PC-3 (cell line): ENCODE measurements at regions not wholly inside any gene's neighbourhood (a gene's known extent, or its start where the extent isn't known, plus 50 kb on each side); places are given as distances from the start of the nearest gene placed in this dataset.

Source experiments
- ATAC-seq: fragments of 200-7000 bp; cut with Tn5 transposase; 2 replicates; pipeline ENCODE4 v1.9.1; 2020; ENCODE audit warnings: mild to moderate bottlenecking, moderate library complexity
- BruUV-seq: library from RNA; stranded (reverse); fragments of 400-500 nt; replicated peaks from 2 replicates; lab custom pipeline; 2021; lab: Mats Ljungman, UMichigan
- CTCF ChIA-PET: fragments of 300-600 bp; sonication (Branson Sonifier 250); formaldehyde crosslinking; loops from one replicate; lab custom pipeline; 2022; ENCODE audit warnings: antibody characterized with exemption; lab: Charles Lee
- POLR2A ChIA-PET: fragments of 300-600 bp; sonication (Branson Sonifier 250); formaldehyde crosslinking; loops from one replicate; lab custom pipeline; 2022; ENCODE audit warnings: antibody characterized with exemption; ENCODE audit not compliant: unreplicated experiment; lab: Charles Lee
- DNase-seq: peaks from one replicate; pipeline ENCODE4 v3.0.0-alpha.2; 2015
- H2AFZ ChIP-seq: fragments of 300-600 bp; sonication (generic); 2 replicates; pipeline ENCODE4 v1.6.0; 2016; ENCODE audit warnings: antibody characterized with exemption, low read length
- H3F3A ChIP-seq: fragments of 300-600 bp; sonication (generic); one replicate; pipeline ENCODE4 v1.6.0; 2017; ENCODE audit warnings: antibody characterized with exemption, low read length, control low read depth, mild to moderate bottlenecking; ENCODE audit not compliant: unreplicated experiment
- H3K27ac ChIP-seq: fragments of 300-600 bp; sonication (generic); 2 replicates; pipeline ENCODE4 v1.5.1; 2016; ENCODE audit warnings: mild to moderate bottlenecking, low read length
- H3K27me3 ChIP-seq: fragments of 300-600 bp; sonication (generic); 2 replicates; pipeline ENCODE4 v1.6.1; 2016; ENCODE audit warnings: low read length, mixed read lengths
- H3K36me3 ChIP-seq: fragments of 300-600 bp; sonication (generic); 2 replicates; pipeline ENCODE4 v1.6.1; 2016; ENCODE audit warnings: low read depth, mixed run types, low read length, mixed read lengths
- H3K4me1 ChIP-seq: fragments of 300-600 bp; sonication (generic); 2 replicates; pipeline ENCODE4 v1.5.1; 2016; ENCODE audit warnings: low read length; ENCODE audit not compliant: insufficient read depth
- H3K4me2 ChIP-seq: fragments of 300-600 bp; sonication (generic); 2 replicates; pipeline ENCODE4 v1.6.0; 2016; ENCODE audit warnings: low read length
- H3K4me3 ChIP-seq: fragments of 300-600 bp; sonication (generic); 2 replicates; pipeline ENCODE4 v1.5.1; 2016; ENCODE audit warnings: mild to moderate bottlenecking, low read length, mixed read lengths
- H3K79me2 ChIP-seq: fragments of 300-600 bp; sonication (generic); 2 replicates; pipeline ENCODE4 v1.6.1; 2017; ENCODE audit warnings: low read length, mixed read lengths
- H3K9ac ChIP-seq: fragments of 300-600 bp; sonication (generic); 2 replicates; pipeline ENCODE4 v1.6.0; 2016; ENCODE audit warnings: mild to moderate bottlenecking, low read length
- H3K9me2 ChIP-seq: fragments of 300-600 bp; sonication (generic); replicated peaks from 2 replicates; pipeline ENCODE4 v1.6.1; 2016; ENCODE audit warnings: mixed run types, low read length, mixed read lengths
- H3K9me3 ChIP-seq: fragments of 300-600 bp; sonication (generic); 2 replicates; pipeline ENCODE4 v1.6.1; 2016; ENCODE audit warnings: low read length, mixed read lengths
- H4K20me1 ChIP-seq: fragments of 300-600 bp; sonication (generic); 2 replicates; pipeline ENCODE4 v1.6.1; 2016; ENCODE audit warnings: low read length, mixed read lengths
- CTCF ChIP-seq: fragments of 300-600 bp; sonication (generic); conservative IDR thresholded peaks from 2 replicates; pipeline ENCODE4 v1.5.1; 2017; ENCODE audit warnings: antibody characterized with exemption, low read depth, mild to moderate bottlenecking, low read length
- EZH2 ChIP-seq: fragments of 300-600 bp; sonication (generic); IDR thresholded peaks from one replicate; pipeline ENCODE4 v1.6.1; 2017; ENCODE audit warnings: antibody characterized with exemption, mild to moderate bottlenecking, low read length; ENCODE audit not compliant: unreplicated experiment
- EZH2phosphoT487 ChIP-seq: fragments of 300-600 bp; sonication (generic); IDR thresholded peaks from 2 replicates; pipeline ENCODE4 v1.6.1; 2018; ENCODE audit warnings: mild to moderate bottlenecking, antibody characterized with exemption, low read length, borderline replicate concordance
- intact Hi-C: fragments of 100-400 bp; cut with micrococcal nuclease; formaldehyde crosslinking; loops from 2 replicates; pipeline ENCODE4 v1.9.0; 2023

GRCh38 chr9:89243296-89244061 lies 64.9 kb upstream of the SHC3 start:
- H3K79me2 ChIP-seq, result no peaks in the 10 kb centered on the region
- no peak for TF ChIP-seq EZH2
- TF ChIP-seq CTCF, result no peak
- TF ChIP-seq EZH2phosphoT487, result no peak
- no peaks in the 10 kb centered on the region for H3K36me3 ChIP-seq
- H3K4me1 ChIP-seq, result peaks cover 10% of the 10 kb centered on the region; the same call in 1 of the 2 replicates
- no peak for DNase-seq
- no peaks in the 10 kb centered on the region for H4K20me1 ChIP-seq
- intact Hi-C loops, result no loop called here
- POLR2A ChIA-PET, result no interaction called here
- no peak for ATAC-seq
- CTCF ChIA-PET, result no interaction called here
- H3K27me3 ChIP-seq, result no peaks in the 10 kb centered on the region
- no peak overlapping the region for H2AFZ ChIP-seq
- H3K9me2 ChIP-seq, result no peaks in the 10 kb centered on the region
- no peak overlapping the region for H3K27ac ChIP-seq
- no TSS peak for BruUV-seq
- no peak overlapping the region for H3K9ac ChIP-seq
- no peaks in the 10 kb centered on the region for H3F3A ChIP-seq
- H3K4me3 ChIP-seq, result no peak overlapping the region
- H3K4me2 ChIP-seq, result no peak overlapping the region
- no peaks in the 10 kb centered on the region for H3K9me3 ChIP-seq

GRCh38 chr9:89246840-89247239 lies 64.2 kb upstream of the CKS2 start:
- H3K79me2 ChIP-seq, result no peaks in the 10 kb centered on the region
- H2AFZ ChIP-seq, result no peak overlapping the region
- CTCF ChIA-PET, result no interaction called here
- no peaks in the 10 kb centered on the region for H3K9me3 ChIP-seq
- no peaks in the 10 kb centered on the region for H3K36me3 ChIP-seq
- no peaks in the 10 kb centered on the region for H3K9me2 ChIP-seq
- no peak overlapping the region for H3K4me3 ChIP-seq
- no peaks in the 10 kb centered on the region for H4K20me1 ChIP-seq
- H3K27ac ChIP-seq, result no peak overlapping the region
- H3K4me1 ChIP-seq, result peaks cover 10% of the 10 kb centered on the region; the same call in 1 of the 2 replicates
- no TSS peak for BruUV-seq
- ATAC-seq, result no peak
- no peak for DNase-seq
- intact Hi-C loops, result no loop called here
- 0 out of 2 replicates have a peak overlapping the region, but pooled peaks have one; percentile 24 for H3K4me2 ChIP-seq
- TF ChIP-seq EZH2phosphoT487, result no peak
- TF ChIP-seq CTCF, result no peak
- TF ChIP-seq EZH2, result no peak
- H3F3A ChIP-seq, result no peaks in the 10 kb centered on the region
- H3K27me3 ChIP-seq, result no peaks in the 10 kb centered on the region
- POLR2A ChIA-PET, result no interaction called here
- H3K9ac ChIP-seq, result no peak overlapping the region
